Thyroid gland (tissue), 4 donors: ENCODE measurements at regions not wholly inside any gene's neighbourhood (a gene's known extent, or its start where the extent isn't known, plus 50 kb on each side); places are given as distances from the start of the nearest gene placed in this dataset.

Experiments used
- POLR2A ChIP-seq, 2 donors: fragments of 450-650 bp; IDR thresholded peaks; one replicate each; pipeline ENCODE4 v1.6.1; 2017; ENCODE audit warnings: antibody characterized with exemption in 2 of 2, mild to moderate bottlenecking in 2 of 2, moderate library complexity in 1 of 2
- TF ChIP-seq, protein P1 (sequence below), 6 experiments: fragments of 200-600 bp in 3 of 6; fragments of 450-650 bp in 3 of 6; sonication (generic) in 3 of 6; IDR thresholded peaks; one replicate each; pipeline ENCODE4 v1.5.1; 2016 to 2019; ENCODE audit warnings: antibody characterized with exemption in 6 of 6, mild to moderate bottlenecking in 2 of 6, inconsistent platforms in 1 of 6, moderate library complexity in 1 of 6

DNA sequence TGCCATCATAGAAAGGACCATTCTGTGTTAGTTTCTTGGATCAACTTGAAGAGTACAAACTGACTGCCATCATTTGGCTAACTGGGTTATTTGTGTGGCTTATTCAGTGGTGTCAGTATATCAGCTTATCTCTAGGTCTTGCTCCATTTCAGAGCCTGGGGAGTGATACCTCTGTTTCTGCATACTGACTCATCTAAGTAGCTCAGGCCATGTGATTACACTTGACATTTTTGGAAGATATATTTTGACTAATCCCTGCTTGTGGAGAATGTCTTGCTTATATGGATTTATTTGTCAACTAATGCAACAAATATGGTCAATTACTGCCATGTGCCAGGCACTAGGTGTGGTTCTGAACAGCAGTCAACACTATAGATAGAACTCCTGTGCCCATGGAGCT is 311.7 kb downstream of the YTHDC2 start:
- TF ChIP-seq, protein P1, sequence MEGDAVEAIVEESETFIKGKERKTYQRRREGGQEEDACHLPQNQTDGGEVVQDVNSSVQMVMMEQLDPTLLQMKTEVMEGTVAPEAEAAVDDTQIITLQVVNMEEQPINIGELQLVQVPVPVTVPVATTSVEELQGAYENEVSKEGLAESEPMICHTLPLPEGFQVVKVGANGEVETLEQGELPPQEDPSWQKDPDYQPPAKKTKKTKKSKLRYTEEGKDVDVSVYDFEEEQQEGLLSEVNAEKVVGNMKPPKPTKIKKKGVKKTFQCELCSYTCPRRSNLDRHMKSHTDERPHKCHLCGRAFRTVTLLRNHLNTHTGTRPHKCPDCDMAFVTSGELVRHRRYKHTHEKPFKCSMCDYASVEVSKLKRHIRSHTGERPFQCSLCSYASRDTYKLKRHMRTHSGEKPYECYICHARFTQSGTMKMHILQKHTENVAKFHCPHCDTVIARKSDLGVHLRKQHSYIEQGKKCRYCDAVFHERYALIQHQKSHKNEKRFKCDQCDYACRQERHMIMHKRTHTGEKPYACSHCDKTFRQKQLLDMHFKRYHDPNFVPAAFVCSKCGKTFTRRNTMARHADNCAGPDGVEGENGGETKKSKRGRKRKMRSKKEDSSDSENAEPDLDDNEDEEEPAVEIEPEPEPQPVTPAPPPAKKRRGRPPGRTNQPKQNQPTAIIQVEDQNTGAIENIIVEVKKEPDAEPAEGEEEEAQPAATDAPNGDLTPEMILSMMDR (IDR thresholded peaks at IDR 0.05): no peak
- TF ChIP-seq POLR2A (IDR thresholded peaks at IDR 0.05): no peak
